WTC11 (cell line): ENCODE measurements at regions not wholly inside any gene's neighbourhood (a gene's known extent, or its start where the extent isn't known, plus 50 kb on each side); places are given as distances from the start of the nearest gene placed in this dataset.

Source experiments
- ATAC-seq: fragments of 200-7000 bp; cut with Tn5 transposase; 2 replicates; pipeline ENCODE4 v1.10.0; 2021; ENCODE audit warnings: mild to moderate bottlenecking, moderate library complexity
- CTCF ChIA-PET: fragments of 300-600 bp; sonication (Branson Sonifier 250); formaldehyde crosslinking; loops from one replicate; lab custom pipeline; 2021; ENCODE audit warnings: antibody characterized with exemption; lab: Charles Lee
- POLR2A ChIA-PET: fragments of 350-600 bp; sonication (Branson Sonifier 250); formaldehyde crosslinking; loops from one replicate; lab custom pipeline; 2021; ENCODE audit warnings: antibody characterized with exemption; lab: Charles Lee
- DNase-seq: peaks from one replicate; pipeline ENCODE4 v3.0.0; 2021; ENCODE audit warnings: low spot score
- H3K27ac Mint-ChIP-seq: 2 replicates; pipeline ENCODE4 v1.8.0; 2021; ENCODE audit warnings: mixed read lengths
- H3K27me3 Mint-ChIP-seq: 2 replicates; pipeline ENCODE4 v1.8.0; 2021; ENCODE audit warnings: low read depth, mild to moderate bottlenecking, moderate library complexity, mixed read lengths
- H3K36me3 Mint-ChIP-seq: 2 replicates; pipeline ENCODE4 v1.8.0; 2021; ENCODE audit warnings: mixed read lengths
- H3K4me1 Mint-ChIP-seq: 2 replicates; pipeline ENCODE4 v1.8.0; 2022; ENCODE audit warnings: mixed read lengths
- H3K4me3 Mint-ChIP-seq: 2 replicates; pipeline ENCODE4 v1.8.0; 2021; ENCODE audit warnings: mild to moderate bottlenecking, moderate library complexity, mixed read lengths
- H3K9me3 Mint-ChIP-seq: 2 replicates; pipeline ENCODE4 v1.8.0; 2021; ENCODE audit warnings: mixed read lengths
- ATF1 ChIP-seq: sonication (generic); formaldehyde crosslinking; IDR thresholded peaks from 2 replicates; pipeline ENCODE4 v1.8.1; 2023; ENCODE audit warnings: mild to moderate bottlenecking, moderate library complexity, missing genetic modification reagents
- CREB1 ChIP-seq: sonication (generic); formaldehyde crosslinking; IDR thresholded peaks from 2 replicates; pipeline ENCODE4 v1.8.0; 2023; ENCODE audit warnings: mild to moderate bottlenecking, missing genetic modification reagents
- EMX1 ChIP-seq: fragments of 250-450 bp; sonication (Bioruptor Pico); IDR thresholded peaks from 2 replicates; pipeline ENCODE4 v1.8.0; 2021; ENCODE audit warnings: mild to moderate bottlenecking
- GRHL2 ChIP-seq: fragments of 250-450 bp; sonication (Bioruptor Pico); IDR thresholded peaks from 2 replicates; pipeline ENCODE4 v1.8.0; 2022; ENCODE audit warnings: mild to moderate bottlenecking, moderate library complexity; ENCODE audit not compliant: insufficient replicate concordance, severe bottlenecking
- HMGA2 ChIP-seq: fragments of 250-450 bp; sonication (Bioruptor Pico); IDR thresholded peaks from 2 replicates; pipeline ENCODE4 v1.4.0; 2021; ENCODE audit warnings: mild to moderate bottlenecking, moderate library complexity
- JAZF1 ChIP-seq: fragments of 250-450 bp; sonication (Bioruptor Pico); IDR thresholded peaks from 2 replicates; pipeline ENCODE4 v1.9.0; 2021; ENCODE audit warnings: moderate library complexity, mild to moderate bottlenecking, inconsistent platforms
- NFATC4 ChIP-seq: fragments of 250-450 bp; sonication (Bioruptor Pico); IDR thresholded peaks from 2 replicates; pipeline ENCODE4 v1.9.0; 2021; ENCODE audit warnings: mild to moderate bottlenecking
- OVOL2 ChIP-seq: fragments of 250-450 bp; sonication (Bioruptor Pico); IDR thresholded peaks from 2 replicates; pipeline ENCODE4 v1.9.0; 2021; ENCODE audit warnings: mild to moderate bottlenecking, borderline replicate concordance
- RORB ChIP-seq: fragments of 250-450 bp; sonication (Bioruptor Pico); IDR thresholded peaks from 2 replicates; pipeline ENCODE4 v1.9.0; 2021; ENCODE audit warnings: mild to moderate bottlenecking
- SOX15 ChIP-seq: fragments of 250-450 bp; sonication (Bioruptor Pico); IDR thresholded peaks from 2 replicates; pipeline ENCODE4 v1.9.0; 2021; ENCODE audit warnings: mild to moderate bottlenecking
- TEAD4 ChIP-seq: sonication (generic); formaldehyde crosslinking; IDR thresholded peaks from 2 replicates; pipeline ENCODE4 v1.8.0; 2022; ENCODE audit warnings: mild to moderate bottlenecking, missing genetic modification reagents
- ZNF121 ChIP-seq: sonication (generic); formaldehyde crosslinking; IDR thresholded peaks from 2 replicates; pipeline ENCODE4 v1.8.0; 2023; ENCODE audit warnings: missing genetic modification reagents
- ZNF138 ChIP-seq: sonication (generic); formaldehyde crosslinking; conservative IDR thresholded peaks from 2 replicates; pipeline ENCODE4 v1.8.1; 2022; ENCODE audit warnings: mild to moderate bottlenecking, moderate library complexity, missing genetic modification reagents
- ZNF219 ChIP-seq: sonication (generic); formaldehyde crosslinking; IDR thresholded peaks from 2 replicates; pipeline ENCODE4 v1.8.0; 2023; ENCODE audit warnings: missing genetic modification reagents, mild to moderate bottlenecking, borderline replicate concordance
- ZNF396 ChIP-seq: fragments of 250-450 bp; sonication (Bioruptor Pico); IDR thresholded peaks from 2 replicates; pipeline ENCODE4 v1.8.0; 2021; ENCODE audit warnings: mild to moderate bottlenecking, moderate library complexity, borderline replicate concordance
- TF ChIP-seq, protein P1 (sequence below): sonication (generic); formaldehyde crosslinking; IDR thresholded peaks from 2 replicates; pipeline ENCODE4 v1.8.0; 2022; ENCODE audit warnings: mild to moderate bottlenecking, missing genetic modification reagents
- TF ChIP-seq, protein P2 (sequence below): sonication (generic); formaldehyde crosslinking; IDR thresholded peaks from 2 replicates; pipeline ENCODE4 v1.8.1; 2023; ENCODE audit warnings: mild to moderate bottlenecking, missing genetic modification reagents
- TF ChIP-seq, protein P3 (sequence below): sonication (generic); formaldehyde crosslinking; IDR thresholded peaks from 2 replicates; pipeline ENCODE4 v1.8.1; 2023; ENCODE audit warnings: mild to moderate bottlenecking, missing genetic modification reagents, moderate library complexity
- TF ChIP-seq, protein P4 (sequence below): sonication (generic); formaldehyde crosslinking; IDR thresholded peaks from 2 replicates; pipeline ENCODE4 v1.8.1; 2022; ENCODE audit warnings: missing genetic modification reagents, borderline replicate concordance
- TF ChIP-seq, protein P5 (sequence below): fragments of 200-600 bp; IDR thresholded peaks from 2 replicates; pipeline ENCODE4 v1.8.0; 2022; ENCODE audit warnings: antibody characterized with exemption
- TF ChIP-seq, protein P6 (sequence below): sonication (generic); formaldehyde crosslinking; IDR thresholded peaks from 2 replicates; pipeline ENCODE4 v1.8.0; 2022; ENCODE audit warnings: mild to moderate bottlenecking, missing genetic modification reagents
- TF ChIP-seq, protein P7 (sequence below): sonication (generic); formaldehyde crosslinking; IDR thresholded peaks from 2 replicates; pipeline ENCODE4 v1.8.0; 2022; ENCODE audit warnings: missing genetic modification reagents
- TF ChIP-seq, protein P8 (sequence below): sonication (generic); formaldehyde crosslinking; IDR thresholded peaks from 2 replicates; pipeline ENCODE4 v1.8.1; 2023; ENCODE audit warnings: mild to moderate bottlenecking, missing genetic modification reagents, moderate library complexity

DNA sequence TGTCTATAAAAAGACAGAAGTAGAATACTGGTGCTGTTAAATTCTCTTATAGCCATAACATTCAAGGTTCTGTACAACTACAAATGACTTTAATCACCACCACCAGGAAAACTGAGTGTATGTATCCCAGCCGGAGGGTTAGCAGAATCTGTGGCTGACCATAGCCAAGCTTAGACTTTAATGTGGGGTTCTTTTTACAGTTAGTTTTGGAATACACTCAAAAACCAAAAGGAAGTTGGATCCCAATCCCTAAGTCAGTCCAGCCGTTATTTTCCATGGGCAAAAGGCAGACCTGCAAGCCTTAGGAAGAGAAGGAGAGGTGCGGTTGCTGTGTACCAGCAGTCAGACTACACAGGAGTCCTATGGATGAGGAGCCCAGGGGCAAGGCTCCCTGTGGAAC, 179.8 kb downstream of the ENC1 start:
- Mint-ChIP-seq H3K27me3 (no peaks in the 10 kb centered on the region), H3K27ac (no peak overlapping the region), H3K4me3 (no peak overlapping the region), H3K36me3 (no peaks in the 10 kb centered on the region), H3K9me3 (no peaks in the 10 kb centered on the region), H3K4me1 (no peaks in the 10 kb centered on the region)
- ATAC-seq: no peak
- DNase-seq: no peak
- POLR2A ChIA-PET: no interaction called here
- no peak for TF ChIP-seq NFATC4 (CRISPR knock-in tag)
- no peak for TF ChIP-seq ATF1
- TF ChIP-seq, protein P1, sequence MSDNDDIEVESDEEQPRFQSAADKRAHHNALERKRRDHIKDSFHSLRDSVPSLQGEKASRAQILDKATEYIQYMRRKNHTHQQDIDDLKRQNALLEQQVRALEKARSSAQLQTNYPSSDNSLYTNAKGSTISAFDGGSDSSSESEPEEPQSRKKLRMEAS: no peak
- TF ChIP-seq ZNF121 (CRISPR knock-in tag): no peak
- TF ChIP-seq, protein P2, sequence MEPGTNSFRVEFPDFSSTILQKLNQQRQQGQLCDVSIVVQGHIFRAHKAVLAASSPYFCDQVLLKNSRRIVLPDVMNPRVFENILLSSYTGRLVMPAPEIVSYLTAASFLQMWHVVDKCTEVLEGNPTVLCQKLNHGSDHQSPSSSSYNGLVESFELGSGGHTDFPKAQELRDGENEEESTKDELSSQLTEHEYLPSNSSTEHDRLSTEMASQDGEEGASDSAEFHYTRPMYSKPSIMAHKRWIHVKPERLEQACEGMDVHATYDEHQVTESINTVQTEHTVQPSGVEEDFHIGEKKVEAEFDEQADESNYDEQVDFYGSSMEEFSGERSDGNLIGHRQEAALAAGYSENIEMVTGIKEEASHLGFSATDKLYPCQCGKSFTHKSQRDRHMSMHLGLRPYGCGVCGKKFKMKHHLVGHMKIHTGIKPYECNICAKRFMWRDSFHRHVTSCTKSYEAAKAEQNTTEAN: no peak
- TF ChIP-seq ZNF219 (CRISPR knock-in tag): no peak
- no peak for TF ChIP-seq CREB1 (CRISPR knock-in tag)
- no peak for TF ChIP-seq JAZF1
- no peak for TF ChIP-seq SOX15 (CRISPR knock-in tag)
- TF ChIP-seq, protein P3, sequence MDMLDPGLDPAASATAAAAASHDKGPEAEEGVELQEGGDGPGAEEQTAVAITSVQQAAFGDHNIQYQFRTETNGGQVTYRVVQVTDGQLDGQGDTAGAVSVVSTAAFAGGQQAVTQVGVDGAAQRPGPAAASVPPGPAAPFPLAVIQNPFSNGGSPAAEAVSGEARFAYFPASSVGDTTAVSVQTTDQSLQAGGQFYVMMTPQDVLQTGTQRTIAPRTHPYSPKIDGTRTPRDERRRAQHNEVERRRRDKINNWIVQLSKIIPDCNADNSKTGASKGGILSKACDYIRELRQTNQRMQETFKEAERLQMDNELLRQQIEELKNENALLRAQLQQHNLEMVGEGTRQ (CRISPR knock-in tag): no peak
- no peak for TF ChIP-seq GRHL2 (CRISPR knock-in tag)
- TF ChIP-seq RORB (CRISPR knock-in tag): no peak
- CTCF ChIA-PET: no interaction called here

DNA sequence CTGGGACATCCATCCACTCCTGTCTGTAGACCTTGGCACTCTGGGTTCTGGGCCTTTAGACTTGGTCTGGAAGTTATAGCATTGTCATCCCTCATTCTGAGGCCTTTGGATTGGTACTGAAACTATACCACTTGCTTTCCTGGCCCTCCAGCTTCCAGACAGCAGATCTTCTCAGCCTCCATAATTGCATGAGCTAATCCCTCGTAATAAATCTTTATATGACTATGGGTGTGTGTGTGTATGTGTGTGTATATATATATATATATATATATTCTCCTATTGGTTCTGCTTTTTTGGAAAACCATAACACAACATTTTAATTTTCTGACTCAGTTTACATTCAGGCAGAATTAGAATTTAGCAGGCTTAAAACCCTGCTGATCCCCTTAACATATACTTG, 180.5 kb downstream of the ENC1 start:
- ATAC-seq (no peak), DNase-seq (no peak)
- ChIA-PET CTCF (no interaction called here), POLR2A (no interaction called here)
- no peaks in the 10 kb centered on the region for H3K36me3 Mint-ChIP-seq
- no peaks in the 10 kb centered on the region for H3K27me3 Mint-ChIP-seq
- TF ChIP-seq, protein P4, sequence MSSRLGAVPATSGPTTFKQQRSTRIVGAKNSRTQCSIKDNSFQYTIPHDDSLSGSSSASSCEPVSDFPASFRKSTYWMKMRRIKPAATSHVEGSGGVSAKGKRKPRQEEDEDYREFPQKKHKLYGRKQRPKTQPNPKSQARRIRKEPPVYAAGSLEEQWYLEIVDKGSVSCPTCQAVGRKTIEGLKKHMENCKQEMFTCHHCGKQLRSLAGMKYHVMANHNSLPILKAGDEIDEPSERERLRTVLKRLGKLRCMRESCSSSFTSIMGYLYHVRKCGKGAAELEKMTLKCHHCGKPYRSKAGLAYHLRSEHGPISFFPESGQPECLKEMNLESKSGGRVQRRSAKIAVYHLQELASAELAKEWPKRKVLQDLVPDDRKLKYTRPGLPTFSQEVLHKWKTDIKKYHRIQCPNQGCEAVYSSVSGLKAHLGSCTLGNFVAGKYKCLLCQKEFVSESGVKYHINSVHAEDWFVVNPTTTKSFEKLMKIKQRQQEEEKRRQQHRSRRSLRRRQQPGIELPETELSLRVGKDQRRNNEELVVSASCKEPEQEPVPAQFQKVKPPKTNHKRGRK: no peak
- TF ChIP-seq RORB (CRISPR knock-in tag) (no peak), HMGA2 (no peak), SOX15 (CRISPR knock-in tag) (no peak), ZNF138 (no peak), ZNF396 (CRISPR knock-in tag) (no peak), OVOL2 (CRISPR knock-in tag) (no peak), TEAD4 (no peak), EMX1 (CRISPR knock-in tag) (no peak), JAZF1 (no peak)
- TF ChIP-seq, protein P5, sequence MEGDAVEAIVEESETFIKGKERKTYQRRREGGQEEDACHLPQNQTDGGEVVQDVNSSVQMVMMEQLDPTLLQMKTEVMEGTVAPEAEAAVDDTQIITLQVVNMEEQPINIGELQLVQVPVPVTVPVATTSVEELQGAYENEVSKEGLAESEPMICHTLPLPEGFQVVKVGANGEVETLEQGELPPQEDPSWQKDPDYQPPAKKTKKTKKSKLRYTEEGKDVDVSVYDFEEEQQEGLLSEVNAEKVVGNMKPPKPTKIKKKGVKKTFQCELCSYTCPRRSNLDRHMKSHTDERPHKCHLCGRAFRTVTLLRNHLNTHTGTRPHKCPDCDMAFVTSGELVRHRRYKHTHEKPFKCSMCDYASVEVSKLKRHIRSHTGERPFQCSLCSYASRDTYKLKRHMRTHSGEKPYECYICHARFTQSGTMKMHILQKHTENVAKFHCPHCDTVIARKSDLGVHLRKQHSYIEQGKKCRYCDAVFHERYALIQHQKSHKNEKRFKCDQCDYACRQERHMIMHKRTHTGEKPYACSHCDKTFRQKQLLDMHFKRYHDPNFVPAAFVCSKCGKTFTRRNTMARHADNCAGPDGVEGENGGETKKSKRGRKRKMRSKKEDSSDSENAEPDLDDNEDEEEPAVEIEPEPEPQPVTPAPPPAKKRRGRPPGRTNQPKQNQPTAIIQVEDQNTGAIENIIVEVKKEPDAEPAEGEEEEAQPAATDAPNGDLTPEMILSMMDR: no peak
- TF ChIP-seq, protein P6, sequence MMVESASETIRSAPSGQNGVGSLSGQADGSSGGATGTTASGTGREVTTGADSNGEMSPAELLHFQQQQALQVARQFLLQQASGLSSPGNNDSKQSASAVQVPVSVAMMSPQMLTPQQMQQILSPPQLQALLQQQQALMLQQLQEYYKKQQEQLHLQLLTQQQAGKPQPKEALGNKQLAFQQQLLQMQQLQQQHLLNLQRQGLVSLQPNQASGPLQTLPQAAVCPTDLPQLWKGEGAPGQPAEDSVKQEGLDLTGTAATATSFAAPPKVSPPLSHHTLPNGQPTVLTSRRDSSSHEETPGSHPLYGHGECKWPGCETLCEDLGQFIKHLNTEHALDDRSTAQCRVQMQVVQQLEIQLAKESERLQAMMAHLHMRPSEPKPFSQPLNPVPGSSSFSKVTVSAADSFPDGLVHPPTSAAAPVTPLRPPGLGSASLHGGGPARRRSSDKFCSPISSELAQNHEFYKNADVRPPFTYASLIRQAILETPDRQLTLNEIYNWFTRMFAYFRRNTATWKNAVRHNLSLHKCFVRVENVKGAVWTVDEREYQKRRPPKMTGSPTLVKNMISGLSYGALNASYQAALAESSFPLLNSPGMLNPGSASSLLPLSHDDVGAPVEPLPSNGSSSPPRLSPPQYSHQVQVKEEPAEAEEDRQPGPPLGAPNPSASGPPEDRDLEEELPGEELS (CRISPR knock-in tag): no peak
- TF ChIP-seq, protein P7, sequence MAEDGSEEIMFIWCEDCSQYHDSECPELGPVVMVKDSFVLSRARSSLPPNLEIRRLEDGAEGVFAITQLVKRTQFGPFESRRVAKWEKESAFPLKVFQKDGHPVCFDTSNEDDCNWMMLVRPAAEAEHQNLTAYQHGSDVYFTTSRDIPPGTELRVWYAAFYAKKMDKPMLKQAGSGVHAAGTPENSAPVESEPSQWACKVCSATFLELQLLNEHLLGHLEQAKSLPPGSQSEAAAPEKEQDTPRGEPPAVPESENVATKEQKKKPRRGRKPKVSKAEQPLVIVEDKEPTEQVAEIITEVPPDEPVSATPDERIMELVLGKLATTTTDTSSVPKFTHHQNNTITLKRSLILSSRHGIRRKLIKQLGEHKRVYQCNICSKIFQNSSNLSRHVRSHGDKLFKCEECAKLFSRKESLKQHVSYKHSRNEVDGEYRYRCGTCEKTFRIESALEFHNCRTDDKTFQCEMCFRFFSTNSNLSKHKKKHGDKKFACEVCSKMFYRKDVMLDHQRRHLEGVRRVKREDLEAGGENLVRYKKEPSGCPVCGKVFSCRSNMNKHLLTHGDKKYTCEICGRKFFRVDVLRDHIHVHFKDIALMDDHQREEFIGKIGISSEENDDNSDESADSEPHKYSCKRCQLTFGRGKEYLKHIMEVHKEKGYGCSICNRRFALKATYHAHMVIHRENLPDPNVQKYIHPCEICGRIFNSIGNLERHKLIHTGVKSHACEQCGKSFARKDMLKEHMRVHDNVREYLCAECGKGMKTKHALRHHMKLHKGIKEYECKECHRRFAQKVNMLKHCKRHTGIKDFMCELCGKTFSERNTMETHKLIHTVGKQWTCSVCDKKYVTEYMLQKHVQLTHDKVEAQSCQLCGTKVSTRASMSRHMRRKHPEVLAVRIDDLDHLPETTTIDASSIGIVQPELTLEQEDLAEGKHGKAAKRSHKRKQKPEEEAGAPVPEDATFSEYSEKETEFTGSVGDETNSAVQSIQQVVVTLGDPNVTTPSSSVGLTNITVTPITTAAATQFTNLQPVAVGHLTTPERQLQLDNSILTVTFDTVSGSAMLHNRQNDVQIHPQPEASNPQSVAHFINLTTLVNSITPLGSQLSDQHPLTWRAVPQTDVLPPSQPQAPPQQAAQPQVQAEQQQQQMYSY (CRISPR knock-in tag): no peak
- TF ChIP-seq, protein P8, sequence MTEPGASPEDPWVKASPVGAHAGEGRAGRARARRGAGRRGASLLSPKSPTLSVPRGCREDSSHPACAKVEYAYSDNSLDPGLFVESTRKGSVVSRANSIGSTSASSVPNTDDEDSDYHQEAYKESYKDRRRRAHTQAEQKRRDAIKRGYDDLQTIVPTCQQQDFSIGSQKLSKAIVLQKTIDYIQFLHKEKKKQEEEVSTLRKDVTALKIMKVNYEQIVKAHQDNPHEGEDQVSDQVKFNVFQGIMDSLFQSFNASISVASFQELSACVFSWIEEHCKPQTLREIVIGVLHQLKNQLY (CRISPR knock-in tag): no peak
- no peak overlapping the region for H3K4me3 Mint-ChIP-seq
- no peaks in the 10 kb centered on the region for H3K9me3 Mint-ChIP-seq
- H3K4me1 Mint-ChIP-seq: no peaks in the 10 kb centered on the region
- H3K27ac Mint-ChIP-seq: no peak overlapping the region
